CD4-positive, CD25-positive, alpha-beta regulatory T cell (primary cell): ENCODE measurements at regions not wholly inside any gene's neighbourhood (a gene's known extent, or its start where the extent isn't known, plus 50 kb on each side); places are given as distances from the start of the nearest gene placed in this dataset.

Source experiments
- ATAC-seq, 2 donors: fragments of 150-1000 bp; cut with Tn5 transposase; one replicate each; pipeline ENCODE4 v1.10.0; 2021; ENCODE audit warnings: low read depth in 2 of 2, moderate number of reproducible peaks in 2 of 2, moderate library complexity in 1 of 2
- DNase-seq, 3 donors: peaks; one replicate each; pipeline versions ENCODE4 v3.0.0 to v3.0.0-alpha.2; 2012 to 2022; ENCODE audit warnings: mixed read lengths in 1 of 3
- H3K27ac ChIP-seq: one replicate; pipeline ENCODE4 v1.7.0; 2013; ENCODE audit warnings: mild to moderate bottlenecking, low read length; ENCODE audit not compliant: insufficient read depth, poor library complexity, severe bottlenecking
- H3K27me3 ChIP-seq: one replicate; pipeline ENCODE4 v1.7.0; 2013; ENCODE audit warnings: low read length; ENCODE audit not compliant: control insufficient read depth, insufficient read depth
- H3K36me3 ChIP-seq: one replicate; pipeline ENCODE4 v1.7.0; 2013; ENCODE audit warnings: mild to moderate bottlenecking, low read length, moderate library complexity; ENCODE audit not compliant: control insufficient read depth, insufficient read depth
- H3K4me1 ChIP-seq: 2 replicates; pipeline ENCODE4 v1.7.0; 2013; ENCODE audit warnings: mild to moderate bottlenecking, low read length; ENCODE audit not compliant: insufficient read depth, control insufficient read depth, poor library complexity, severe bottlenecking
- H3K4me3 ChIP-seq: one replicate; pipeline ENCODE4 v1.7.0; 2013; ENCODE audit warnings: low read depth, mild to moderate bottlenecking, low read length, moderate library complexity
- H3K9me3 ChIP-seq, 2 experiments: 1 replicate in 1 of 2; 2 replicates in 1 of 2; pipeline ENCODE4 v1.7.0; 2013; ENCODE audit warnings: low read length in 2 of 2, mild to moderate bottlenecking in 1 of 2, moderate library complexity in 1 of 2; ENCODE audit not compliant: control insufficient read depth in 2 of 2
- H3K27ac Mint-ChIP-seq, 3 donors: one replicate each; pipeline ENCODE4 v1.8.0; 2020 to 2022; ENCODE audit warnings: mild to moderate bottlenecking in 3 of 3, mixed read lengths in 3 of 3, moderate library complexity in 2 of 3
- H3K27me3 Mint-ChIP-seq: one replicate; pipeline ENCODE4 v1.8.0; 2022; ENCODE audit warnings: mild to moderate bottlenecking, mixed read lengths
- H3K36me3 Mint-ChIP-seq: one replicate; pipeline ENCODE4 v1.8.0; 2020; ENCODE audit warnings: mixed read lengths
- H3K4me1 Mint-ChIP-seq, 4 donors: one replicate each; pipeline ENCODE4 v1.8.0; 2020 to 2022; ENCODE audit warnings: mixed read lengths in 4 of 4, mild to moderate bottlenecking in 1 of 4
- H3K4me3 Mint-ChIP-seq, 4 donors: one replicate each; pipeline ENCODE4 v1.8.0; 2020 to 2022; ENCODE audit warnings: mild to moderate bottlenecking in 4 of 4, mixed read lengths in 4 of 4, moderate library complexity in 3 of 4
- H3K9me3 Mint-ChIP-seq, 7 donors: one replicate each; pipeline ENCODE4 v1.8.0; 2020 to 2022; ENCODE audit warnings: mixed read lengths in 7 of 7, mild to moderate bottlenecking in 3 of 7, moderate library complexity in 2 of 7

GRCh38 chr11:131129474-131129873 lies 213.2 kb upstream of the SNX19 start:
- Mint-ChIP-seq H3K4me3 (no peak overlapping the region), H3K4me1 (no peaks in the 10 kb centered on the region), H3K36me3 (no peaks in the 10 kb centered on the region), H3K27me3 (peaks cover 4% of the 10 kb centered on the region), H3K27ac (no peak overlapping the region), H3K9me3 (peaks cover 0 to 18% (median 7%) of the 10 kb centered on the region in 7 donors)
- Histone ChIP-seq H3K36me3 (no peaks in the 10 kb centered on the region), H3K27ac (no peak overlapping the region), H3K27me3 (no peaks in the 10 kb centered on the region), H3K9me3 (peaks cover 2 to 17% of the 10 kb centered on the region in 2 experiments), H3K4me3 (no peak overlapping the region), H3K4me1 (no peaks in the 10 kb centered on the region)
- DNase-seq (no peak), ATAC-seq (no peak)

GRCh38 chr11:131135611-131136010 lies 219.3 kb upstream of the SNX19 start:
- H3K4me1 ChIP-seq: no peaks in the 10 kb centered on the region
- ATAC-seq (no peak), DNase-seq (no peak)
- H3K27me3 ChIP-seq: no peaks in the 10 kb centered on the region
- no peaks in the 10 kb centered on the region for H3K36me3 ChIP-seq
- no peaks in the 10 kb centered on the region for H3K36me3 Mint-ChIP-seq
- H3K27ac Mint-ChIP-seq: no peak overlapping the region
- H3K4me3 Mint-ChIP-seq: no peak overlapping the region
- H3K4me3 ChIP-seq: no peak overlapping the region
- H3K27me3 Mint-ChIP-seq: no peaks in the 10 kb centered on the region
- H3K27ac ChIP-seq: no peak overlapping the region
- H3K9me3 Mint-ChIP-seq: peaks cover 0 to 5% (median 3%) of the 10 kb centered on the region in 7 donors
- no peaks in the 10 kb centered on the region for H3K4me1 Mint-ChIP-seq
- H3K9me3 ChIP-seq: no peaks in the 10 kb centered on the region

GRCh38 chr11:131136486-131136885 lies 220.2 kb upstream of the SNX19 start:
- H3K9me3 Mint-ChIP-seq: peaks cover 0 to 5% (median 3%) of the 10 kb centered on the region in 7 donors
- no peaks in the 10 kb centered on the region for H3K9me3 ChIP-seq
- H3K27me3 ChIP-seq: no peaks in the 10 kb centered on the region
- H3K4me3 Mint-ChIP-seq: no peak overlapping the region
- no peaks in the 10 kb centered on the region for H3K27me3 Mint-ChIP-seq
- no peak overlapping the region for H3K27ac ChIP-seq
- no peaks in the 10 kb centered on the region for H3K4me1 Mint-ChIP-seq
- H3K4me3 ChIP-seq: no peak overlapping the region
- DNase-seq: no peak
- ATAC-seq: no peak
- no peaks in the 10 kb centered on the region for H3K36me3 Mint-ChIP-seq
- no peak overlapping the region for H3K27ac Mint-ChIP-seq
- H3K4me1 ChIP-seq: no peaks in the 10 kb centered on the region
- H3K36me3 ChIP-seq: no peaks in the 10 kb centered on the region

- Mint-ChIP-seq H3K4me3 (no peak overlapping the region), H3K9me3 (peaks cover 0 to 5% (median under 1%) of the 10 kb centered on the region in 7 donors), H3K4me1 (no peaks in the 10 kb centered on the region), H3K27me3 (no peaks in the 10 kb centered on the region), H3K27ac (no peak overlapping the region), H3K36me3 (no peaks in the 10 kb centered on the region)
- no peaks in the 10 kb centered on the region for H3K36me3 ChIP-seq
- DNase-seq (no peak), ATAC-seq (no peak)
- no peaks in the 10 kb centered on the region for H3K9me3 ChIP-seq
- no peaks in the 10 kb centered on the region for H3K27me3 ChIP-seq
- H3K4me1 ChIP-seq: no peaks in the 10 kb centered on the region
- no peak overlapping the region for H3K27ac ChIP-seq
- no peak overlapping the region for H3K4me3 ChIP-seq
Observed at GRCh38 chr11:131137046-131137445, 220.8 kb upstream of the SNX19 start.

GRCh38 chr11:131138731-131139130 lies 222.5 kb upstream of the SNX19 start:
- ATAC-seq (no peak), DNase-seq (no peak)
- H3K27me3 Mint-ChIP-seq: no peaks in the 10 kb centered on the region
- H3K27ac Mint-ChIP-seq: no peak overlapping the region
- no peak overlapping the region for H3K4me3 Mint-ChIP-seq
- no peaks in the 10 kb centered on the region for H3K36me3 Mint-ChIP-seq
- H3K4me1 Mint-ChIP-seq: no peaks in the 10 kb centered on the region
- no peaks in the 10 kb centered on the region for H3K9me3 ChIP-seq
- no peaks in the 10 kb centered on the region for H3K36me3 ChIP-seq
- peaks cover 0 to 5% (median 0%) of the 10 kb centered on the region in 7 donors for H3K9me3 Mint-ChIP-seq
- H3K27ac ChIP-seq: no peak overlapping the region
- H3K4me3 ChIP-seq: no peak overlapping the region
- no peaks in the 10 kb centered on the region for H3K27me3 ChIP-seq
- no peaks in the 10 kb centered on the region for H3K4me1 ChIP-seq

- Mint-ChIP-seq H3K27ac (no peak overlapping the region), H3K9me3 (peaks cover 0 to 7% (median 0%) of the 10 kb centered on the region in 7 donors), H3K4me1 (no peaks in the 10 kb centered on the region), H3K36me3 (no peaks in the 10 kb centered on the region), H3K27me3 (no peaks in the 10 kb centered on the region), H3K4me3 (no peak overlapping the region)
- H3K27me3 ChIP-seq: no peaks in the 10 kb centered on the region
- no peak overlapping the region for H3K27ac ChIP-seq
- DNase-seq: no peak
- H3K36me3 ChIP-seq: no peaks in the 10 kb centered on the region
- no peaks in the 10 kb centered on the region for H3K4me1 ChIP-seq
- H3K4me3 ChIP-seq: no peak overlapping the region
- ATAC-seq: no peak
- no peaks in the 10 kb centered on the region for H3K9me3 ChIP-seq
Observed at GRCh38 chr11:131145791-131146190, 224.6 kb upstream of the NTM start.

- H3K4me1 Mint-ChIP-seq: no peaks in the 10 kb centered on the region
- Histone ChIP-seq H3K4me3 (no peak overlapping the region), H3K27ac (no peak overlapping the region), H3K36me3 (no peaks in the 10 kb centered on the region), H3K9me3 (no peaks in the 10 kb centered on the region), H3K27me3 (no peaks in the 10 kb centered on the region), H3K4me1 (no peaks in the 10 kb centered on the region)
- H3K27me3 Mint-ChIP-seq: no peaks in the 10 kb centered on the region
- H3K36me3 Mint-ChIP-seq: no peaks in the 10 kb centered on the region
- H3K9me3 Mint-ChIP-seq: peaks cover 0 to 7% (median 0%) of the 10 kb centered on the region in 7 donors
- H3K4me3 Mint-ChIP-seq: no peak overlapping the region
- ATAC-seq (no peak), DNase-seq (no peak)
- H3K27ac Mint-ChIP-seq: peak overlapping the region in 1 of 3 donors; percentile 54
Observed at GRCh38 chr11:131146827-131147490, 223.5 kb upstream of the NTM start.

- H3K36me3 ChIP-seq: no peaks in the 10 kb centered on the region
- DNase-seq (no peak), ATAC-seq (no peak)
- H3K4me3 ChIP-seq: no peak overlapping the region
- H3K27me3 ChIP-seq: no peaks in the 10 kb centered on the region
- H3K27me3 Mint-ChIP-seq: no peaks in the 10 kb centered on the region
- H3K4me1 ChIP-seq: no peaks in the 10 kb centered on the region
- no peaks in the 10 kb centered on the region for H3K9me3 ChIP-seq
- no peak overlapping the region for H3K27ac ChIP-seq
- H3K36me3 Mint-ChIP-seq: no peaks in the 10 kb centered on the region
- H3K4me3 Mint-ChIP-seq: no peak overlapping the region
- no peaks in the 10 kb centered on the region for H3K4me1 Mint-ChIP-seq
- peaks cover 0 to 6% (median 0%) of the 10 kb centered on the region in 7 donors for H3K9me3 Mint-ChIP-seq
- no peak overlapping the region for H3K27ac Mint-ChIP-seq
Observed at GRCh38 chr11:131154351-131154750, 216.1 kb upstream of the NTM start.
